ENCODE measurements at regions not wholly inside any gene's neighbourhood (a gene's known extent, or its start where the extent isn't known, plus 50 kb on each side); places are given as distances from the start of the nearest gene placed in this dataset.

DNA sequence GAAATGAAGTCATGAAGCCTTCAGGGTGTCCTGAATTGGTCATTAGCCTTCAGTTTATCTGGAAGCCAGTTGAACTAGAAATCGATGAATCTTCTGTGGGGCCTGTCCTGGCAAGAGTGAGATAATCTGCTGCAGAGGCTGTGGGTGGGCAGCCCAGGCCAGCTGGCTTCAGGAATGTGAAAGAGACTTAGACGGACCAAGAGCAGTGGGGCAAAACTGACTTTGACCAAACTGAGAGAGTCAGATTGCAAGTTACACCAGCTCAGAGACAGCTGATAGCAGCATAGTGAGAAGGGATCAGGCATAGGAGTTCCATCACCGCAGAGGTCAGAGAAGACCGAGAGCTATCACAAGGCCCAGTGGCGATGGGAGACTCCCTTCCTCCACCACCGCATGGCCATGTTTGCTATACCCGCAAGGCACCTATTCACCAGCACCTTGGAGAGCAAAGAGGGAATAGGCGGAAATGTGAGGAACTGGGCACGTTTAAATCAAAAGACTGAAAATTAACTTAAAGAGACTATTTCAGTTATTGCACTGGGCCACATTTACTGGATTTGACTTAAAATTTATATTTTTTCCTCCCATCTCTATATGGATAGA, 50.0 kb upstream of the GLIS3 start:
- Histone ChIP-seq H3K4me1 (ENCODE audit: control insufficient read depth, extremely low read depth, insufficient read depth, low read length) (no peaks in the 10 kb centered on the region), H3K9me3 (ENCODE audit: control insufficient read depth, insufficient read depth, low read depth, low read length) (no peaks in the 10 kb centered on the region), H4K20me1 (ENCODE audit: control insufficient read depth, extremely low read depth, insufficient read depth, low read length) (no peaks in the 10 kb centered on the region), H2AFZ (ENCODE audit: low read length) (no peak overlapping the region), H3K27me3 (ENCODE audit: control insufficient read depth, insufficient read depth, low read length) (no peaks in the 10 kb centered on the region), H3K27ac (ENCODE audit: insufficient read depth, low read length) (no peak overlapping the region), H3K9ac (ENCODE audit: insufficient read depth, low read length) (no peak overlapping the region), H3K79me2 (ENCODE audit: control insufficient read depth, insufficient read depth, low read length) (no peaks in the 10 kb centered on the region), H3K36me3 (ENCODE audit: control insufficient read depth, insufficient read depth, low read length) (no peaks in the 10 kb centered on the region), H3K4me3 (replicated peaks in 1 of 4; ENCODE audit: control extremely low read depth in 1 of 4, insufficient read depth in 1 of 4, low read depth in 3 of 4, low read length in 4 of 4) (no peak overlapping the region), H3K4me2 (ENCODE audit: extremely low read depth, insufficient read depth, low read length) (no peak overlapping the region)
- DNase-seq (ENCODE audit: low read depth in 2 of 2) = no peak
- TF ChIP-seq, protein P1, sequence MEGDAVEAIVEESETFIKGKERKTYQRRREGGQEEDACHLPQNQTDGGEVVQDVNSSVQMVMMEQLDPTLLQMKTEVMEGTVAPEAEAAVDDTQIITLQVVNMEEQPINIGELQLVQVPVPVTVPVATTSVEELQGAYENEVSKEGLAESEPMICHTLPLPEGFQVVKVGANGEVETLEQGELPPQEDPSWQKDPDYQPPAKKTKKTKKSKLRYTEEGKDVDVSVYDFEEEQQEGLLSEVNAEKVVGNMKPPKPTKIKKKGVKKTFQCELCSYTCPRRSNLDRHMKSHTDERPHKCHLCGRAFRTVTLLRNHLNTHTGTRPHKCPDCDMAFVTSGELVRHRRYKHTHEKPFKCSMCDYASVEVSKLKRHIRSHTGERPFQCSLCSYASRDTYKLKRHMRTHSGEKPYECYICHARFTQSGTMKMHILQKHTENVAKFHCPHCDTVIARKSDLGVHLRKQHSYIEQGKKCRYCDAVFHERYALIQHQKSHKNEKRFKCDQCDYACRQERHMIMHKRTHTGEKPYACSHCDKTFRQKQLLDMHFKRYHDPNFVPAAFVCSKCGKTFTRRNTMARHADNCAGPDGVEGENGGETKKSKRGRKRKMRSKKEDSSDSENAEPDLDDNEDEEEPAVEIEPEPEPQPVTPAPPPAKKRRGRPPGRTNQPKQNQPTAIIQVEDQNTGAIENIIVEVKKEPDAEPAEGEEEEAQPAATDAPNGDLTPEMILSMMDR (conservative IDR thresholded peaks at IDR 0.05 in 1 of 2, IDR thresholded peaks at IDR 0.05 in 1 of 2; ENCODE audit: low read depth in 1 of 2, low read length in 2 of 2) = no peak
